ENCODE measurements at regions not wholly inside any gene's neighbourhood (a gene's known extent, or its start where the extent isn't known, plus 50 kb on each side); places are given as distances from the start of the nearest gene placed in this dataset.

DNA sequence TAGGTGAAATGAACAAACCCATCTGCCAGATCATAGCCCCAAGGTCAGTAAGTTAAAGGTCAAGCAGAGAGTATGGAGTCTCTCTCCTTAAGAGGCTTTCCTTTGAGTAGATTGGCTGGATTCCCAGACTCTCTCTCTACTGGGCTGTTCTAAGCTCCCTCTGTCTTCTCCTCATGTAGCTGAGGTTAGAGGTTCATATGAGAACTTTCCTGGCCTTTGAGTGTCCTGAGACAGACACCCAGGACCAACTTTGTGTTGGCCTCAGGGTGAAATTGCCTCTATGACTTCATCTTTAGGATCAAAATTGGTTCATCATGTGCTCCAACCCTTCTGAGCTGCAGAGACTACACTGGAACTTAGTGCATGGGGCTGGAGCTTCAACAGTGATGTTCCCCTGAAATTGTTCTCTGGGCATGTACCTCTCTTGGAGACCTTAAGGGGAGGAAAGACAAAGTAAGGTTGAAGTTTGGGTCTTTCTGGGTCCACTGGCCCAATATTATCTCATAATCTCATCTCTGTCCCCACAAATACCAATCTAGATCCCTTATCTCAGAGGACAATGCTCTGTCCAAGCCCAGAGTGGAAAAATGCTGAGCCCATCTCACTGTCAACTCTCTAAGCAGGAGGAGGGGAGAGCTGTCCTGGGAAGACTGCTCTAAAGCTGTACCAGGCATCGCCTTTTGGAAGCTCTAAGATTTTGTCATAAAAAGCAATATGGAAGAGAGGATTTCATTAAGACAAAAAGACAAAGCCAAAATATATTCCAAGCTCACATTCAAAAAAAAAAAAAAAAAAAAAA lies 177.3 kb upstream of the ARL4C start:
- no peak for DNase-seq

DNA sequence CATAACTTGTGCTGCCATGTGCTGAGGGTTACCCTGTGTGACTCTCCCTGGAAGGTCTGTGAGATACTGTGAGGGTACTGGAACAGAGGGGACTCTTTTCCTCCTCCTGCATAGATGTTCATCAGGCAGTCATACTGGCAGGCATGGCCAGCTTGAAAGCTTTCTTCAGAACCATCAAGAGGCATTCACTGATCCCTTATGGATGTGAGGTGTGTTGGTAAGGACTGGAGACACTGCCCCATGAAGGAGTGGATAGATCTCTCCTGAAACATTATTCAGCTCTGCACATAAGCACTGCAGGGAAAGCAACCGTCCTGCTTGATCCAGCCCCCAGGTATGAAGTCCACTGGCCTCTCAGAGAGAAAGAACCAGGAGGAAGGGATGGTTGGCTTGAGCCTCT lies 176.6 kb upstream of the ARL4C start:
- DNase-seq, result no peak

DNA sequence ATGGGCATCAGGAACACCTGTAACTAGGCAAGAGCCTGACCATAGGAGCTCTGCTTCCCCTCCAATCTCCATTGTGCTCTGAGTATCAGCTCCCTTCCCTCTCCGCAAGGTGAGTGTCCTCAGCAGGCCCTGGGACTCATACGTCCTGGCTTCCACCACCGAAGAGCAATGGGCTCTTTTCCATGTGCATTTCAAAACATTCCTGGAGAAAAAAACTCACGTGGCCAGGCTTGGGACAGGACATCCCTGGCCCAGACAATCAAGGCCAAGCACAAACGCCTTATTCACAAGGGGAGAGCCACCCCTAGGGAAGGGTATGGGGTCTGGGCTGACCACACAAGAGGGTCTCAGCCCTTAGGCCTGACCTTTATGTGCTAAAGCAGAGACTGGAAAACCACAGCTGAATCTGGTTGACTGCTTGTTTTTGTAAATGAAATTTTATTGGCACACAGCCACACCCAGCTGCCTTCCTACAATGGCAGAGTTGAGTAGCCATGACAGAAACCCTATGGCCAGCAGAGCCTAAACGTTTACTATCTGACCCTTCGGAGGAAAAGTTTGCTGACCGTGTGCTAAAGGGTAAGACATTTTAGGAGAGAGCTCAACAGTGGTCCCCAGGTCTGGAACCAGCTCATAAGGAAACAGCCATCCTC lies 175.7 kb upstream of the ARL4C start:
- no peak for DNase-seq

DNA sequence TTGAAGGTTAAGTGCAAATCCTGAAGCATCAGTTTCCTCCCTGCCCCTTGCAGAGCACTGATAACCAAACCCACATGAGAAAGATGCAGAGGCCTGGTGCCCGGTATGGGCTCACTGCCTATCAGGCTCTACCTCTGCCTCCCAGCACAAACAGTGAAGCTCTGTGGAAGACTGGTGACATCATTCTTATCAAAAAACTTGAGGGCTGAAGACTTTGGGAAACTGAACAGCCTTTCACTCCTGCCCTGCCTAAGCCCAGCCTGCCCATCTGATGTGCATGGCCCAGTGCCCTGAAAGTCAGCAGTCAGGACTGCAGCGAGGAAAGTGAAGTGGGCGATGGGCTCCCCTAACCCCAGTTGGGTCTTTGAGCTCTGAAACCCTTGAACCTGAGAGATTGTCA lies 174.8 kb upstream of the ARL4C start:
- no peak for DNase-seq

DNA sequence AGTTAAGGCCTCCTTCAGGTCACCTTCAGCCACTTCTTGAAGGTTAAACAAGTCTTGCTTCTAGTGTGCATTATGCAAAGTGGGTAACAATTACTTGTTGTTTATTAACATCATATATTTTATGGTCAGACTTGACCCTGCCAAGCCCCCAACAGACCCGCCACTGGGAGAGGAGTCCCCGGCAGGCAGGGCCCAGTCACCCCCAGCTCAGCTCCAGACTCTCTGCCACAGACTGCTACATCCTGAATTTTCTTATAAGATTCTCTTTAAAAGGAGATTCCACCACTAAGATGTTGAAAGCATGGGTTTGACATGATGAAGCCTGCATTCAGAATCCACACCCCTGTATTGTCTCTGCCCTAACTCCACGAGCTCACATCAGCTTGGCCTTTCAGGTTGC lies 174.3 kb upstream of the ARL4C start:
- no peak for DNase-seq

DNA sequence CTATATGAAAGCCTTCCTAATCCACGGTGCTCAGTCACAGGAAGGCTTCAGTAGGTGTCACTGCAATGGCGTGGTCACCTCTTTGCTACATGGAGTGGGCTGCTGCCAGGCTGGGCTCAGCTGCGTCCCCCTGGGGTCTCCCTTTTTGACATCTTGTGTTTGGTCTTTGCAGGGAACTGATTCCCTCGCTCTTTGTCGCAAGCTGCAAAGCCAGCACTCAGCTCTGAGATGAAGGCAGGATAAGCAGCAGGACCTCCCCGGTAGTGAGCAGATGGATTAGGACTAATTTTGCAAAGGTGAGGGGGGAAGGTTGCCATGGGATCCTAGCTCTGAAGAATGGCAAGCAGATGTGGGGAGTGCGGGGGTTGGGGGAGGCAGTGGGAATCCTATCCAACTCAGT lies 173.9 kb upstream of the ARL4C start:
- no peak for DNase-seq

DNA sequence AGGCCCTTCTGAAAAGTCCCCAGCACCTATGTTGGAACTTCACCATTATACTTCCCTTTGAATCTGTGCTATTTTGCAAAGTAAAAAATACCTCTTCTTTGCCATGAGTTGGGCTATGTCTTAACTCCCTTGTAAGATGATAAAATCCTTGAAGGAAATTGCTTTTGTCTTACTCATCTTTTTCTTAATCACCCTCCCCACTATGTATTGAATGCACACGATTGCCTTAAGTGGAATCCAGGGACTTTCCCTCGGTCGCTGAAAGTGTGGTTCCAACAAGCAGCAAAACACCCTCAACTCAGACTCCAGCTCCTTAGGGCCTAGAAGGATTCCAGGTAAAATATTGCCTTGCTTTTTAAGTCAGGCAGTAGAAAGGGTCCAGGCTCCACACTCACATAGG lies 173.2 kb upstream of the ARL4C start:
- no peak for DNase-seq

DNA sequence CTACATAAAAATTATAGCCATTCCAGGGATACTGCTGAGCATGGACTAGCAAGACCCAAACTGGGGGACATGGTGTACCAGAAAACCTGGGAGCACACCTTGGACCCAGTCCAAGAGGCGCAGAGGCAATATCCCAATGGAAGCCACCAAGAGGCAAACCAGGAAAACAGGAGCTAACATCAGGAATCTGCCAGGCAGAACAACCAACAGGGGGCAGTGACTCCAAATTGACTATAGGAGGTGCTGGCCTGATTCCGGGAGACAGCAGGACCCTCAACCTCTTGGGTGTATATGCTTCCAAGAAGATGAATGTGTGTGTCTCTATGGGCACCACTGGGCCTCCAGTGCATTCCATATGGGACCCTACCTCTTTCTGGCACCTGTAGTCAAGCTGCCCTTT lies 172.7 kb upstream of the ARL4C start:
- DNase-seq, result no peak

DNA sequence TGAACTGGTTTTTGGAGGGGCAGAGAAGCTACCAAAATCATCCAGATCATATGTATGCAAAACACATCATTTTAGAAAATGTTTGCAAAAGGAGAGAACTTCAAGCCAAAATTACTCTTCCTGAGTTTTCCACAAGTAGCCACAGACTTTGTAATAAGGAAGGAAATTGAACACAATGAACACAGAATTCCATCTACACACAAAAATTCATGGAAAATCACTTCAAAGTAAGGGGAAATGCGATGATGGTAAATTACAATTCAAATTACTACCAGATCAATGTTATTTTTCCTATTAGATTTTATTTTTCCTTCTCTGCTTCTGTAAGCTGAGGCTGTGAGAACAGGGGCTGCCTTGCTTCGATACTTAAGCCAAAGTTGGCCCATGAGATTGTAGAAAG lies 172.1 kb upstream of the ARL4C start:
- no peak for DNase-seq

DNA sequence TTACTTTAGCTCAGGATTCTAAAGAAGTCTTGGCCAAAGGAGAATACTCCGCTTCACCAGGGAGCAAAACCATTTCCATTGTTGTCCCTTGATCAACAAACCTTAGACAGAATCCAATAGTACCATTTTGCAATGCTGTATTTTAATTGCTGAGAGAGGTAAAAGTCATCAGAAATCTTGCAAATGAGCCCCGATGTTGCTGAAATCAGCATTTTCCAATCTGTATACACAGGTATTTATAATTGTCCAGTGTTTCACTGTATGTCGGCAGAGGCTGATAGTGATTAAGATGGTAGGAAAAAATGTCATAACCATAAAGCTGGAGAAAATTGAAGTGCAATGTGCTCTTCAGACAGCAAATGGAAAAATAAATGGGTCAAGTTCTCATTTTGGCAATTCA lies 170.0 kb upstream of the ARL4C start:
- DNase-seq, result no peak

DNA sequence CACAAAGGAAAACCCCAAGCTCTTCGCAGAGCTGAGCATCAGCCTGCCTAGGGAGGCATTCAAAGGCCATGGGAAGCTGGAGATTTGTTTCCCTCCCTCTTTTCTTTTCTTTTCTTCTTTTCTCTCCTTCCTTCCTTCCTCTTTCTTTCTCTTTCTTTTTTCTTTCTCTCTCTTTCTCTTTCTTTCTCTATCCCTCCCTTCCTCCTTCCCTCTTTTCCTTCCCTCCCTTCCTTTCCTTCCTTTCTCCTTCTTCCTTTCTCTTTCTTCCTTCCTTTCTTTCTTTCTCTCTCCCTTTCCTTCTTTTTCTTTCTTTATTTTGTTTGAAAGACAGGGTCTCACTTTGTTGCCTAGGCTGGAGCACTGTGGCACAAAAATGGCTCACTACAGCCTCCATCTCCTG lies 168.4 kb upstream of the ARL4C start:
- DNase-seq, result no peak

DNA sequence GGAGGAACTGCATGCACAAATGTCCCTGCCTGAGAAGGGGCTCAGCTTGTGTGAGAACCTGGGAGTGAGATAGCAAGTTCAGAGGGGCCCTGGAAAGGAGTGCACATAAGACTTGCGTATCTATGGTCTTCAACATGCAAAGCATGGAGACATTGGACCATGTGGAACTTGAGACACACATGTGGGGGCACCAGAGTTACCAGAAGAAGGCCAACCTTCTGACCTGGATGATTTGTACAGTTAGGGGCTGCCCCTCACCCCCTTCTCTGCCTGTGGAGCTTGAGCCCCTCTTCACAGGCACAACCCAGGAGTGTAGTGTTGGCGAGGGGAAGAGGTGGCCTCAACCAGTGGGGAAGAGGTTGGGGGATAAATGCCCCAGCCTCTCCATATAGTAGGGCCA lies 165.0 kb upstream of the ARL4C start:
- no peak for DNase-seq

DNA sequence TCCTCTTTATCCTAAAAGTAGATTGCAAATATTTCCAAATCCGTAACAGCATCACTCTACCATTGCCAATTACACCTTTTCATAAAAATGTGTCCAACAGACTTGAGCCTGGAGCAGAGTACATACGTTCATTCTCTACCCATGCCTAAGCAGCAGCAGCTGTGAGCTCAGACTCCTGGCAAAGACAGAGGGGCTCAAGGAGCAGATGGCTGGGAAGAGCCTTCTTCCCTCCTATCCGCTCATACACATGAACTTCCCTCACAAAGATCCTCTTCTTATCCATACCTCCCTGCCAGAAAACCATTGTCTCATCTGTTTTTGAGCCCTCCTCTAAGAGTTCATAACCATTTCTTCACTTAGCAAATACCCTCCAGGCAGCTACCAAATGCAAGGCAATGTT lies 164.3 kb upstream of the ARL4C start:
- no peak for DNase-seq

DNA sequence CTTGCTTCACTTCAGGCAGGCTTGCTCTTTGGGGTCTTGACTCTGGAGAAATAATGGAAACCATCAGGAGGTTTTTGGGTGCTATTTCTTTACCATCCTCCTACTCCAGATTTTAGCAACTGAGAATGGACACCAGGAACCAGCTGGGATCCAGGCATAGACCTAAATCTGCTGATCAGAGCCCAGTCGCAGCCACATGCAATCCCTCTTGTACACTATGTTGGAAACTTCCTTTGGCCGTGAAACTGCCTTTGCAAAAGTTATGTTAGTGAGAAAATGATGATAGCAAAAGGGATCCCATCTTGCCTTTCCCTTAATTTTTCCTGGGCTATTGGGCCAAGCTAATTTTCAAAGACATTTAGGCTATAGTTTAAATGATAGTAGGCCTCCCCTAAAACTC lies 158.8 kb upstream of the ARL4C start:
- DNase-seq, result no peak

DNA sequence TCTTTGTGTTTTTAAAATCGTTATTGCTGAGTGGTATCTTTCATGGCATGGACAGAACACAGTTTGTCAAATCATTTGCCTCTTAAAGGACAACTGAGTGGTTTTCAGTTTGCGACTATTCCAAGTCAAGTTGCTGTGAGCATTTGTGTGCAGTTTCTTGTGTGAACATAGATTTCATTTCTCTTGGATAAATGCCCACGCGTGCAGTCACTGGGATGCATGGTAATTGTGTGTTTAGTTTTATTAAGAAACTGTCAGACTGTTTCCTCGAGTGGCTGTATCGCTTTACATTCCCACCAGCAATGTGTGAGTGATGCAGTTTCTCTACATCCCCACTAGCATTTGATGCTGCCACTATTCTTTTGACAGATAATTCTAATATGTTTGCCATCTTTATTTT lies 154.0 kb upstream of the ARL4C start:
- no peak for DNase-seq

DNA sequence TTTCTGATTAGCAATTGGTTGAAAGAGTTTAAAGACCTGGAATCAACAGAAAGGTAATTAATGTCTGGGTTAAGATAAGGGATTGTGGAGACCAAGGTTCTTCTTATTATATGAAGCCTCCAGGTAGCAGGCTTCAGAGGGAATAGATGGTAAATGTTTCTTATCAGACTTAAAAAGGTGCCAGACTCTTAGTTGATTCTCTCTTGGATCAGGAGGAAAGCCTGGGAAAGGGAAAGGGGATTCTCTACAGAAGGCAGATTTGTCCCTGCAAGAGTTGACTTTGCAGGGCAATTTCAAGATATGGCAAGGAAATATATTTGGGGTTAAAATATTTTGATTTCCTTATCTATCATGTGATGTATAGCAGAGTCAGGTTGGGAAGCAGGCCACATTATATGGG lies 153.1 kb upstream of the ARL4C start:
- no peak for DNase-seq

DNA sequence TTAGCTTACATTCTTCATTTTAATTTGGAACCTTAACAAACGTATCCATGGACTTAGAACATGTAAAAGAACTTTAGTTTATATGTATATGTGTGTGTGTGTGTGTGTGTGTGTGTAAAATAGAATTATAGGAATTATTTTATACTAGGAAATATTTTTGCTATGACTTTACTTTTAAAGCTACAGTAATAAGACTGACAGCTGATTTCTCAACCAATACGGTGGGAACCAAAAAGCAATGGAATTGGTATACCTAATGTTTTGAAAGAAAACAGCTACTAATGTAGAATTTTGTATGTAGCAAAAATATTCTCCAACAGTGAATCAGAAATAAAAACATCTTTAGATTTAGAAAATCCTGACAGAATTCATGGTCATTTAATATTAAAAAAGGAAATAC lies 146.5 kb upstream of the ARL4C start:
- DNase-seq, result no peak

DNA sequence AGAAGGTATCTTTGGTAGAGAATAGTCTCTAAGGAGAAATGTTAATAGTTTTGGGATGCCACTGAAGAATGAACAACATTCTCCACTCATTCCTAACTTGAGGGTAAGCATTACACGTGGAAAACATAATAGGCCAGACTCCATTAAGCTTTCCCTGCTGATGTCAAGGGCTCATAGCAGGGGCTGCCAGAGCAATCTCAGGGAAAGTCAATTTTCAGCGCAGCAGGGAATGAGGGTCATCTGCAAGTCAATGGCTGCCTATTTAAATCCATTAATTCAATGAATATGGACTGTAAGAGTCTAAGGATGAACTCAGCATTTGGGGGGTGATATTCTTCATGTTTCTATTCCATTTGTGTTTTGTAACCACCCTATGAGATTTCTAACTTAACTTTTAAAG lies 144.2 kb upstream of the ARL4C start:
- no peak for DNase-seq

DNA sequence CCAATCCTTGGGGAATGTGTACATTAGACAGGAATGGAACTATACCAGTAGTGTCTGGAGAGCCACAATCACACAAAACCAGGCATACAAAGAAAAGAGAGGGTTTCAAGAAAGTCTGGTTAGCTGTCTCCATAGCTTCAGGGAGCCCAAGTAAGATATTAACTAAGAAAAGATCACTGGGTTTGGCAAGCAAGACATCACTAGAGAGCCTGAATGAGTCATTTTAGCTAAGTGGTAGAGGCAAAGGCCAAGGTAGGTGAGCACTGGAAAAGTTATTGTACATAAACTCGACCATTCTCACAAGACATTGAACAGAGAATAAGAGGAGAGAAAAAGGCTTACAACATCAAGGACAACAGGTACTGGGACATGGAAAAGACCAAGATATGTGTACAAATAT lies 143.8 kb upstream of the ARL4C start:
- no peak for DNase-seq

DNA sequence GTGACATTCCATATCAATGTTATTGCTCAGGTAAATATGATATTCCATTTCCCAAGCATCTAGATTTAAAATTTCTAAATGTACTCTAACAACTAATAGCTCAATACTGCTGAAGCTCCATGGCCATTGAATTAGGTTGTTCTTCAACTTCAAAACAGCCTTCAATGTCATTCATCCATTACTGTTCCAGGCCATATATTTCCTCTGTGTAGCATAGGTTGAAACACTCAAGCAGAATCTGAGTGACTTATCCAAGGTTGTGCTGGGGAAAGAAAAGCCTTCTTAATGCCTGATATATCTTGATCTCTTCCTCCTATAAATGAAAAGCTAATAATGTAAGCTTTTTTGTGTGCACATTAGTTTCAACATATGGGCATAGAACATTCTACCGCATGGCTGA lies 142.1 kb upstream of the ARL4C start:
- DNase-seq, result no peak

DNA sequence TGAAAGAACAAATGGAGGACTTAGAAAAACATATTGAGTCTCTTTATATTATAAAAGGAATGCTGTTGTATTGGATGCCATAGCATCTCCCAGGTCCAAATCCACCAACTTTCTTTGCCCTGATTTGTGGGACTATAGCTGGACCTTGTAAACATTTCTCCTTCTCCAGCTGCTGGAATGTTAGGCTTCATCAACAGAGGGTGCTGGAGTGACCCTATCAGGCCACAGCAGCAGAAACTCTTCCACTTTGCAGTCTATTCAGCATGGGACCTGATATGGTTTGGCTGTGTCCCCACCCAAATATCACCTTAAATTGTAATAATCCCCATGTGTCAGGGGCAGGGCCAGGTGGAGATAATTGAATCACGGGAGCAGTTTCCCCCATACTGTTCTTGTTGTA lies 138.4 kb upstream of the ARL4C start:
- no peak for DNase-seq

DNA sequence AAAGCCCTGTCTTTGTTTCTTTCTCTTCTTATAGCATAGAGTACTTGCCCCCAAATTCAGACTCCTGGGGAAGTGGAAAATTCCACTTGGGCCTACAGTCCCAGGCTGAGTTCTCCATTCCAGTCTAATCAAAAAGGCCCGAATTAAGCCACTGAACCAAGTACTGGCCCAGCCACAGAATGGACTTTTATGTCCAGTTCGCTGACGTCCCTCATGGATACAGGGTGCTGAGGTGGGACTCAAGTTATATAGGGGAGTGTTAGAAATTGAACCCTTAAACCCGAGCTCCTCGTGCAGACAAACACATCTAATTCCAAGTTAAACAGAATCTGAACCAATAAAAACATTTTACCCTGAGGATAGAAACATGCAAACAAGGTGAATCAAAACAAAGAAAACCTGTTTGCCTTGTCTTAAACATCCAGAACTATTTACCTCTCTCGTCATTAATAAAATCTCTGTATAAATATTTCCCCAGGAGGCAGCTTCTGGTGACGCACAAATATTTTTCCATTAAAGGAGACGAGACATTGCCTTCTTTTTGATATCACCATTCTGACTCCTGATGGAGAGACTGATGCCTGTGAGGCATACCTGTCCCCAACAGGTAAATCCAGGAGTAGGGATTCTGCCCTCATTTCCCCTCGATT lies 136.8 kb upstream of the ARL4C start:
- no peak for DNase-seq

DNA sequence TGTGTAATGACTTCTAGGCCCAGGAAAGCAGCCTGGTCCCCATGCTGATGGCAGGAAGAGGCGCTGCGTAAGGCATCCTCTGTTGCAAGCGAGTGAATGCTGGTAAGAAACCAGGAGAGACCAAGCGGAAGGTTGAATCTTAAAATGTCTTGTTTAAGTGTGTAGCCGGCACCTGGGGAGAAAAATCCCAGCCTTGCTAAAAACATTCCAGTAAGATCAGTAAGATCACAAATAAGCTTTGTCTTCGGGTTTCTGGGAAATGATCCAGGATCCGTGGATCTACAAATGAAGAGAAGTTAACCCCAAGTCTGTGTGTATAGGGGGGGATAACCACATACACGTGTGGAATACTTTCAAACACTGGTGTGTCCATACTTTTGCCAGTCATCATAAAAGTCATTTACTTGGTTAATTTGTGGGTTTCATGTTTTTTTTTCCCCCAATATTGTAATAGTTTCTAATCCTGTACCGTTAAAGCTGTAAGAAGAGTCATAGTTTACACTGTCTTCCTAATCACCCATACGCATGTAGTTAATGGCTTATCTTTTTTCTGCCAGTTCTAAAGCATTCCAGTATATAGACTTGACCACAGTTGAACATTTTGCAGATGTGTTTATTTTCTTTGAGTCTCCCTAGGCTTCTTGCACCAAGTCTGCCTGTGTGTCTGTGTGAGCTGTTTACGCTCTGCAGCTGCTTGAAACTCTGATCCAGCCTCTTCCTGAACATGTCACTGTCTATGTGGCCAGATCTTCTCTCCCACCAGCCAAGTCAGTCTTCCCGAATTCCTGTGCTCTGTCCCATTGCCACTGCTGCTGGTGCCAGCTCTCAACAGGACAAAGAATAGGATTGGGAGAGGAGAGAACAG lies 135.9 kb upstream of the ARL4C start:
- no peak for DNase-seq

Measured in GF-D8 (cell line).